ENCODE measurements at regions not wholly inside any gene's neighbourhood (a gene's known extent, or its start where the extent isn't known, plus 50 kb on each side); places are given as distances from the start of the nearest gene placed in this dataset.
"Not testable (repeated sequence)": the region's sequence is repeated elsewhere in the genome, so short reads cannot be mapped to it uniquely, and the experiment has no call there.

DNA sequence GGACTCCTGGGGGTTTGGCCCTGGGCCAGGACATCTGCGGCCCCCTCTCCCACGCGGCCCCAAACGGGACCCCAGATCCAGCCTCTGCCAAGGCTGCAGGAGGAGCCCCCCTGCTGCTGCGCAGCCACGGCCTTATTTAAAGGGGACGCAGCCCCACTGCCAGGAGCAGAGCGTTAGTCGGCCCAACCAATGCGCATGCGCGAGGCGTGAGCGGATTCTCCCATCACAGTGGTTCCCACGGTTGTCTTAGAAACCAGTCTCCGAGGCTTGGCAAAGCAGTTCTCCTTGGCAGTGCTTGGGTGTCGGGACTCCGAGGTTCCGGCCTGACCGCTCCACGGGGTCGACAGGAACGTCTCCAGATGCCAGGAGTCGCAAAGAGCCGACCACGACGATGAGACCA is 288.3 kb upstream of the ZNF337 start:
- H3K4me3 Mint-ChIP-seq: no peak overlapping the region
- H3K27me3 Mint-ChIP-seq: peaks cover 3% of the 10 kb centered on the region
- ATAC-seq (ENCODE audit: low read depth) (peak; percentile 52), DNase-seq (peak; percentile 59)
- POLR2A ChIA-PET: no interaction called here
- H3K9me3 Mint-ChIP-seq: no peaks in the 10 kb centered on the region
- peaks cover 10% of the 10 kb centered on the region for H3K4me1 Mint-ChIP-seq
- H3K27ac Mint-ChIP-seq: no peak overlapping the region
- H3K36me3 Mint-ChIP-seq: no peaks in the 10 kb centered on the region

DNA sequence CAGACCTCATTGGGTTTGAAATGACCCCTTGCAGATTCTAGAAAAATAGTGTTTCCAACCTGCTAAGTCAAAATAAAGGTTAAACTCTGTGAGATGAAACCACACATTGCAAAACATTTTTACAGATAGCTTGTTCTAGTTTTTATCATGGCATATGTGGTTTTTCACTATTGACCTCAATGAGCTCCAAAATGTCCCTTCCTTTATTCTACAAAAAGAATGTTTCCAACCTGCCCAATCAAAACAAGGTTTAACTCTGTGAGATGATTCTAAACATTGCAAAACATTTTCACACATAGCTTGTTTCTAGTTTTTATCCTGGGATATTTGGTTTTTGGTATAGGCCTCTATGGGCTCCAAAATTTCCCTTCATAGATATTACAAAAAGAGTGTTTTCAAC is 286.0 kb upstream of the ZNF337 start:
- H3K27me3 Mint-ChIP-seq; H3K36me3 Mint-ChIP-seq; H3K4me3 Mint-ChIP-seq; H3K4me1 Mint-ChIP-seq; DNase-seq; H3K9me3 Mint-ChIP-seq; ATAC-seq (ENCODE audit: low read depth); H3K27ac Mint-ChIP-seq; POLR2A ChIA-PET: not testable (repeated sequence)

DNA sequence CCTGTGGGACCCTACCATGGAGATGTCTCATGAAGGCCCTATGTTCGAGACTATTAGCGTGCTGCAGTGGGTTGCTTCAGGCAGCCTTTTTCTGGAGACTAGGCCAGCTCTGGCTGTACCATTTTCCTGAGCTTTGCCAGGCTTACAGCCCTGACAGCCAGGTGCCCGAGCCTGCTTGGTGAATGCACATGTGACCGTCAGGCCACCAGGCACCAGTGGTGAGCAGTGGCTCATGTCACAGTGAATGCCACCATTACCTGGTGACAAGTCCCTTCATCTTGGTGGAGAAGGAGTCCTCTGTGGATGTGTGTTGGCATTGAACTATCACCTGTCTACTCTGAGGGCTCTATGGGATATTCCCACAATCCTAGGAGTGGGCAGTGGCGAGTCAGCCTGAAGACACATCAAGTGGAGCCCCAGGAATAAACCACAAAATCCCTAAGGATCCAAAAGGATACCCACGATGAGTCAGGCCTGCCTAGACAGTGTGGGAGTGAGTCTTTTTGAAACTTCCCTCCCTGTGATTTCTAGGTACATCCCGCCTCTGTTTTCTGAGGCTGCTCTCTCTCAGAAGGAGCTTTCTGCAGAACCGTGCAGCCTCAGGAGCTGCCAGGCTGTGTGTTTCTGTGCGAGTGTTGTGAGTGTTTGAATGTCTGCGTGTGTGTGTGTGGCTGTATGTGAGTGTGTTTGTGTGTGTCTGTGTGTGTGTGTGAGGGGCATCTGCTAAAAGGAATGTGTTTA is 282.0 kb upstream of the ZNF337 start:
- H3K4me3 Mint-ChIP-seq; H3K4me1 Mint-ChIP-seq; ATAC-seq (ENCODE audit: low read depth); POLR2A ChIA-PET; H3K9me3 Mint-ChIP-seq; H3K27me3 Mint-ChIP-seq; H3K27ac Mint-ChIP-seq; H3K36me3 Mint-ChIP-seq; DNase-seq: not testable (repeated sequence)

DNA sequence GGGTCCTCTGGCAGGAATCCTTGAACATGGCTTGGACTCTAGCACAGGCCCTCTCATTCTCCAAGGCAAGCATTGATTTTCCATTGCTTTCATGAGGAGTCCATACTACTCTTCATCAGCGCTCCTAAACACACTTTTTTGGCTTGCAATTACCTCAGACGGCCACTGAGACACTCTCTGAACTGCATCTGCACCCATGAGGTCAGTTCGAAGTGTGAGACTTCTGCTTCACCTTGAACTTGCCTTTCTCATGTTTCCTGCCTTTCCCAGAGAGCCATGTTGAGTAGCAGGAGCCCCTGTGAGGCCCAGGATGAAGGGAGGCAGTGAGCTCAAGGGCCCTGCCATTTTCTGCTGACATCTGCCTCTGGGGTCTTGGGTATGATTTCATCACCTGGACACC is 279.2 kb upstream of the ZNF337 start:
- DNase-seq; H3K27me3 Mint-ChIP-seq; H3K36me3 Mint-ChIP-seq; H3K4me3 Mint-ChIP-seq; POLR2A ChIA-PET; H3K4me1 Mint-ChIP-seq; ATAC-seq (ENCODE audit: low read depth); H3K27ac Mint-ChIP-seq; H3K9me3 Mint-ChIP-seq: not testable (repeated sequence)

DNA sequence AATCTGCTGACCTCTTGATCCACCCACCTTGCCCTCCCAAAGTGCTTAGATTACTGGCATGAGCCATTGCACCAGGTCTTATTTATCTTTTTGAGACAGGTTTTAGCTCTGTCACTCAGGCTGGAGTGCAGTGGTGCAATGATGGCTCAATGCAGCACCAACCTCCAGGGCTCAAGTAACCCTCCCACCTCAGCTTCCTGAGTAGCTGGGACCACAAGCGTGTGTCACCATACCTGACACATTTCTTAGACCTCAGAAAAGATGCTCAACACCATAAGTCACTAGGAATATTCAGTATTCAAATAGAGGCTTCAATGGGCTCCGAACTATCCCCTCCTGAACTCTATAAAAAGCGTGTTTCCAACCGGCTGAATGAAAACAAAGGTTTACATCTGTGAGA is 268.6 kb upstream of the ZNF337 start:
- H3K9me3 Mint-ChIP-seq; H3K27me3 Mint-ChIP-seq; DNase-seq; H3K27ac Mint-ChIP-seq; ATAC-seq (ENCODE audit: low read depth); H3K36me3 Mint-ChIP-seq; H3K4me1 Mint-ChIP-seq; H3K4me3 Mint-ChIP-seq; POLR2A ChIA-PET: not testable (repeated sequence)

DNA sequence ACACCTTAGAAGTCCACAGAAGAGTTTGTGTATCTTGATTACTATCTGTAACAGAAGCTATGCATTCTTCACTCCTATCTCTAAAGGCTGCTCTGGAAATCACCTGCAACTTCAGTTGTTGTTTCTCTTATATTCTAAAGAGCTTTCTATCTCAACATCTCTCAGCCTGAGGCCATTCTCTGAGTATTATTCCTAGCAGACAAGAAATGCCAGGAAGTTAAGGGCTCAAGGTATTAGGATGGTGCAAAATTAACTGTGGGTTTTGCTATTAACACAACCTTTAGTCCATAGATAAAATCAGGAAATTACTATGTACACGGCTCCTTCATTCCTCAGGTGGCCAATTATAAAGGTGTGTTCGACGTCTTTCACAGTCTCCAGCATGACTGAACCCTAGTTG is 257.2 kb upstream of the ZNF337 start:
- H3K36me3 Mint-ChIP-seq; ATAC-seq (ENCODE audit: low read depth); H3K4me3 Mint-ChIP-seq; DNase-seq; H3K4me1 Mint-ChIP-seq; H3K9me3 Mint-ChIP-seq; POLR2A ChIA-PET; H3K27ac Mint-ChIP-seq: not testable (repeated sequence)
- peaks cover 30% of the 10 kb centered on the region for H3K27me3 Mint-ChIP-seq

DNA sequence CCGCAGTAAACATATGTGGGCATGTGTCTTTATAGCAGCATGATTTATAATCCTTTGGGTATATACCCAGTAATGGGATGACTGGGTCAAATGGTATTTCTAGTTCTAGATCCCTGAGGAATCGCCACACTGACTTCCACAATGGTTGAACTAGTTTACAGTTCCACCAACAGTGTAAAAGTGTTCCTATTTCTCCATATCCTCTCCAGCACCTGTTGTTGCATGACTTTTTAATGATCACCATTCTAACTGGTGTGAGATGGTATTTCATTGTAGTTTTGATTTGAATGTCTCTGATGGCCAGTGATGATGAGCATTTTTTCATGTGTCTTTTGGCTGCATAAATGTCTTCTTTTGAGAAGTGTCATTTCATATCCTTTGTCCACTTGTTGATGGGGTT is 238.6 kb upstream of the ZNF337 start:
- H3K27ac Mint-ChIP-seq; POLR2A ChIA-PET; DNase-seq; H3K36me3 Mint-ChIP-seq; ATAC-seq (ENCODE audit: low read depth); H3K27me3 Mint-ChIP-seq; H3K4me1 Mint-ChIP-seq; H3K9me3 Mint-ChIP-seq; H3K4me3 Mint-ChIP-seq: not testable (repeated sequence)

DNA sequence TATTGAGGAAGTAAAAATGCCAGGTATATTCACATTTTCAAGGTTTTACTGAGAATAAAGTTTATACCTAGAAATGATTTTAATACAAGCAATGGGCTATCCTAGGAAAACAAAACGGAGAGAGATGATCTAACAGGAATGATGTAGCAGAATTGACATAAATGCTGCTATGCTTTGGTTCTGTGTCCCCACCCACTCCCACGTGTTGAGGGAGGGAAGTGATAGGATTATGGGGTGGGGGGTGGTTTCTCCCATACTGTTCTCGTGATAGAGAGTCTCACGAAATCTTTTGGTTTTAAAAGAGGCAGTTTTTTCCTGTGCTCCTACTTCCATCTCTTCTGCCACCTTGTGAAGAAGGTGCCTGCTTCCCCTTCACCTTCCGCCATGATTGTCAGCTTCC is 236.2 kb upstream of the ZNF337 start:
- DNase-seq, POLR2A ChIA-PET: not testable (repeated sequence)

DNA sequence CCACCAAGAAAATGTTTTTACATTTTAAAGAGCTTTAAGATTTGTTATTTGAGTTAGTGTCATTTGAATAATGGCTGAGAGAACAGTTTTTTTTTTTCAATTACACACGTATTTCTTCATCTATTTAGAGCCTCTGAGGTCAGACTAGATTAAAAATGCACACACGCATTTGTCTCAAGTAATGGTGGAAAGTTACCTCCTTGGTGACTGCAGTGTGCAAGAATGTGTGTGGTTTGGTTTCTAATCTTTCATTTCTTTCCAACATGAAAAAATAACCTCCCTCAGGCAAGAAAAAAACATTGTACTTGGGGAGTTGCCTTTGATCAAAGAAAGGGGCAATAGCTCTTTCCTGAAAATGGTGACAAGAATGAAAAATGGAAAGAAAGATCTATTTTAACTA is 235.5 kb upstream of the ZNF337 start:
- ATAC-seq (ENCODE audit: low read depth); DNase-seq; POLR2A ChIA-PET; H3K9me3 Mint-ChIP-seq; H3K27me3 Mint-ChIP-seq; H3K27ac Mint-ChIP-seq; H3K4me1 Mint-ChIP-seq; H3K4me3 Mint-ChIP-seq; H3K36me3 Mint-ChIP-seq: not testable (repeated sequence)

More for the DNA sequence above, 236.2 kb upstream of the ZNF337 start:
- H3K9me3 Mint-ChIP-seq; H3K4me3 Mint-ChIP-seq; H3K36me3 Mint-ChIP-seq; ATAC-seq (ENCODE audit: low read depth); H3K27ac Mint-ChIP-seq; H3K4me1 Mint-ChIP-seq; H3K27me3 Mint-ChIP-seq: not testable (repeated sequence)

DNA sequence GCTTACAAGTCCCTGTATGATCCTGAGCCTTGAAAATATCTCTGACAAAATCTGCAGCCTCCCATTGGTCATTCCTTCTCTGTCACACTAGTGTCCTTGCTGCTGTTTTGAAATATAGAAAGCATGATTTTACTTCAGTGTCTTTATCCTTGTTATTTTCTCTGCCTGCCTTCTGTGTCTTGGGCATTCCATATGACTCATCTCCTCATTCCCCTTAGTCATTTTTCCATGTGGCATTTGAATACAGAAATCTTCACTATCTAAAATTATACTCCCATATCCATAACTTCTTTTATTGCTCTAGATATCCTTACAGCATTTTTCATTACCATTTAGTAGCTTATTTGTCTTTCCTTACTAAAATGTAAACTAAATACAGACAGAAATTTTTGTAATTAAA is 205.7 kb upstream of the ZNF337 start:
- H3K9me3 Mint-ChIP-seq; H3K36me3 Mint-ChIP-seq; H3K4me3 Mint-ChIP-seq; H3K4me1 Mint-ChIP-seq; DNase-seq; H3K27ac Mint-ChIP-seq; ATAC-seq (ENCODE audit: low read depth); POLR2A ChIA-PET: not testable (repeated sequence)
- peaks cover 10% of the 10 kb centered on the region for H3K27me3 Mint-ChIP-seq

DNA sequence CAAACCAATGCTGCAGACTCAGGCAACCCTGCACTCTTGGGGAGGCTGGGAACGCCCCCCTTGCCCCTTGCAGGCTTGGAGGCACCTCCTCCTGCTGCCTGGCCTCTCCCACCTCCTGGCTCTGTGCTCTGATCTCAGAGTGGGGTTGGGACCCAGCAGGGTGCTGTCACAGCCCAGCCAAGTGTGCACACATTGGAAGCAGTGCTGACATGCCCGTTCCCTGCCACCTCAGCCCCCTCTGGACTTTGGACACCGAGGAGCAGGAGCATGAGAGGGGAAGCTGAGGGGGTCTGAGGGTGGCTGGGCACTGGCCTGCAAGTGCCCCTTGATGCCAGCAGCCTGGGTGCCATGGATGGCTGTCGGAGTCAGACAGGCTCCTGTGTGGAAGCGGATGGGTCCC is 202.0 kb upstream of the ZNF337 start:
- H3K27ac Mint-ChIP-seq; POLR2A ChIA-PET; H3K27me3 Mint-ChIP-seq; H3K36me3 Mint-ChIP-seq; H3K4me3 Mint-ChIP-seq; DNase-seq; H3K4me1 Mint-ChIP-seq; H3K9me3 Mint-ChIP-seq; ATAC-seq (ENCODE audit: low read depth): not testable (repeated sequence)

DNA sequence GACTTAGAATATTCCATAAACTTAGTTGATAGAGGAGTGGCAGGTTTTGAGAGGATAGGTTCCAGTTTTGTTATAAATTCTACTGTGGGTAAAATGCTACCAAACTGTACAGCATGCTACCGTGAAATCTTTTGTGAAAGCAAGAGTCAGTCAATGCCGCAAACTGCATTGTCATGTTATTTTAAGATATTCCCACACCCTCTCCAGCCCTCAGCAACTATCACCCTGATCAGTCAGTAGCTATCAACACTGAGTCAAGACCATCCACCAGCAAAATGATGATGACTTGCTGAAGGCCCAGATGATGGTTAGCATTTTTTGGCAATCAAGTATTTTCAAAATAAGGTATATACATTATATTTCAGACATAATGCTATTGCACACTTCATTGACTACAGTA is 182.4 kb upstream of the ZNF337 start:
- H3K4me3 Mint-ChIP-seq, POLR2A ChIA-PET, H3K27me3 Mint-ChIP-seq: not testable (repeated sequence)

DNA sequence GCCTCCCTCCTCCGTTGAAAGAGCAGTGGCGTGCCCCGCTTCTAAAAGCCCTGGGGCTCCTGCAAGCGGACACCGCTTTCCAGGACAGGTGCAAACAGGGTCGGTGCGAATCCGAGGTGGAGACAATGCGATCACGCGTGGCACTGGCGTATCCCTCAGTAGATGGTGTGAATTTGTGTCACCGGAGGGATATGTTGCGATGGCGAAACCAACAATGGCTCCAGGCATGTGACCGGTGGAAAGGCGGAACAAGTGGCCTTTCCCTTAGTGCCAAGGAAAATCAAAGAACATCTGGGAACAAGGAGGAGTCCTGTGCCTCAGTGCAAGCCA is 172.0 kb upstream of the ZNF337 start:
- H3K27ac Mint-ChIP-seq; H3K9me3 Mint-ChIP-seq; DNase-seq; POLR2A ChIA-PET; H3K36me3 Mint-ChIP-seq; ATAC-seq (ENCODE audit: low read depth): not testable (repeated sequence)
- H3K4me3 Mint-ChIP-seq: peak overlapping the region; percentile 45
- peaks cover 20% of the 10 kb centered on the region for H3K4me1 Mint-ChIP-seq
- H3K27me3 Mint-ChIP-seq: peaks cover 49% of the 10 kb centered on the region

More for the DNA sequence above, 182.4 kb upstream of the ZNF337 start:
- not testable (repeated sequence) for H3K27ac Mint-ChIP-seq; H3K36me3 Mint-ChIP-seq; H3K9me3 Mint-ChIP-seq; DNase-seq; H3K4me1 Mint-ChIP-seq; ATAC-seq (ENCODE audit: low read depth)

DNA sequence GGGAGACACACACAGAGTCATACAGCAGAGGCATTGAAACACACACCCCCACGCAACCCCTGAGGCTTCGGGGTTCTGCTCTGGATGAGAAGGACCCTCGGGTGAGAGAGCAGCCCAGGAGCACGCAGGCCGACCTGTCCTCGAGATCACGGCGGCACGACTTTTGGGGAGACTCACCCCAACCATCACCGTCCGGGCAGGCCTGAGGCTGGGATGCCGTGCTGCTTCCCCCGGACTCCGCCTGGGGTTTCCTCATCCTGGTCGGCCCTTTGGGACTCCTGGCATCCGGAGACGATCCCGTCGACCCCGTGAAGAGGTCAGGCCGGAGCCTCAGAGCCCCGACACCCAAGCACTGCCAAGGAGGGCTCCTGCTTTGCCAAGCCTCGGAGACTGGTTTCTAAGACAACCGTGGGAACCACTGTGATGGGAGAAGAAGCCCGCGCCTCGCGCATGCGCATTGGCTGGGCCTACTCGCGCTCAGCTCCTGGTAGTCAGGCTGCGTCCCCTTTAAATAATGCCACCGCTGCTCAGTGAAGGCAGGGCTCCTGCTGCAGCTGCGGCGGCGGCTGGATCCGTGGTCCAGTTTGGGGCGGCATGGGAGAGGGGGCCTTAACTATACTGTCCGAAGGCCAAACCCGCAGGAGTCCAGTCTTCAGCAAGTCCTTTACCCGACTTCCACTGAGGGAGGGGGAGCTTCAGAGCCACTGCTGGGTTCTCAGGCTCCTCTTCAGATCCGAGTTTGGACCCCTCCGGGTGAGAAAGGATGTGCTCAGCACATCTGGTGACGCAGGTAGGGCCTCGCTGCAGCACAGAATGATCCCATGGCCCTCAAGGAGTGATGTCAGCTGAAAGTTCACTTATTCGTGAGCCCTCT is 171.4 kb upstream of the ZNF337 start:
- Mint-ChIP-seq H3K36me3 (no peaks in the 10 kb centered on the region), H3K27ac (no peak overlapping the region), H3K4me3 (peak overlapping the region; percentile 45), H3K4me1 (peaks cover 23% of the 10 kb centered on the region), H3K27me3 (peaks cover 54% of the 10 kb centered on the region), H3K9me3 (no peaks in the 10 kb centered on the region)
- DNase-seq: peak; percentile 75
- POLR2A ChIA-PET: no interaction called here
- ATAC-seq (ENCODE audit: low read depth): peak; percentile 73
